Fibroblast of peridontal ligament (primary cell): ENCODE measurements at regions not wholly inside any gene's neighbourhood (a gene's known extent, or its start where the extent isn't known, plus 50 kb on each side); places are given as distances from the start of the nearest gene placed in this dataset.

Experiments
- DNase-seq: peaks from one replicate; pipeline ENCODE4 v3.0.0-alpha.2; 2010; ENCODE audit errors: extremely low read depth

DNA sequence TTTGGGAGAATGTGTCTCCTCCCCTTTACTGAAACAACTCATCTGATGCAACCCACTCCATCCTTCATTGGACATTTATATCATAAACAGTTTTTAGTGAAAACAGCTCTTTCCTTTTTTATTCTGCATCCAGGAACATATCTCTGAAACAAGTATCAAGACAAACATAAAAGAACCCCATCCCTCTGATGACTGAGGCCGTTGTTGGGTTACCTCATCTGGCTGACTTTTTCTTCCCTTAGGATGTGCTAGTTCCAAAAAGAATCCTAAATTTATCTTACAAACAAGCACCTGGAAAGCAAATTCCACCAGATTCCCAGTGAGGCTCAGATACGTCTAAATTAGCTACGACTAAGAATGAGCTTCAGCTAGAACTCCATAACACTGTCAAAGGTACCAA is 483.7 kb upstream of the INTU start:
- no peak for DNase-seq

DNA sequence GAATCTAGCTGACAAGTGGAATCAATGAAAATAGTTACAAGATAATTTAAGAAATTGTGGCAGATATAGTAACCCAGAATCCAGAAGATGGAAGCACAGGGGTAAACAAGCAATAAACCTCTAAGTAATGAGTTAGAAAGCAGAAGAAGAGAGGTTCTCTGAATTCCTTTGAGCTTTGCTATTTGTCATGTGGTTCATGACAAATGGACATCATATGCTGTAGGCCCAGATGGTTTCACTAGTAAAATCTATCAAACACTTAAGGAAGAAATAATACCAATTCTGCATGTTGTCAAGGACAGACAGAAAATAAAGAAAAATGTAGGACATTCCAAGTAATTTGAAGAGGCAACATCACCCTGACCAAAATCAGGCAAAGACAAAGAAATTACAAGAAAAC is 480.8 kb upstream of the INTU start:
- DNase-seq = no peak

DNA sequence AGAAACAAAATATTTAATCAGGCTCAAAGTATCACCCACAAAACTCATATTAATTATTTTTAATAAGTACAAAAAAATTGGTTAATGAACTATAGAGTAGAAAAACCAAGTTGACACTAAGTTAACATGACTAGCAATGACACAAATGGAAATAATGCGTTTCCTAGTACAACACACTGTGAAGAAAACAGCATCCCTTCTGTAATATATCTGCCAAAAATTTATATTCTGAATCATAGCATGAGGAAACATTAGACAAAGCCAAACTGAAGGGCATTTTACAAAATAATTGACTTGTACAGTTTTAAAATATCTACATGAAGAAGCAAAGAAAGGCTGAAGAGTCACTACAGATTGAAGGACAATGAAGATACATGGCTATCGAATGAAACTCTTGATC is 477.6 kb upstream of the INTU start:
- peak; percentile 66 for DNase-seq

DNA sequence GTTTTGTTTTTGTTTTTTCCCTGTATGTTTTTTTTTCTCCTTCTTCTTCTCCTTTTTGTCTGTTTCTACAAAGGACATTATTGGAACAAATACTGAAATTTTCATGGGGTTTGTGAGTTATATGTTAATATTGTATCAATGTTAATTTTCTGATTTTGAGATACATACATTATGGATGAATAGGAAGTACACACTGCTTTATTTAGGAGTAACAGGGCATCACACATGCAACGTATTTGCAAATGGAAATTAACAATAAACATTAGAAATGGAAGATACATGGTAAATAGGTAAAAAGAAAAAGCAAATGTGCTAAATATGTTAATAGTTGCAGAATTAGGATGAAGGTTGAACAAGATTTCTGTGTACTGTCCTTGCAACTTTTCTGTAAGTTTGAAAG is 477.2 kb upstream of the INTU start:
- no peak for DNase-seq

DNA sequence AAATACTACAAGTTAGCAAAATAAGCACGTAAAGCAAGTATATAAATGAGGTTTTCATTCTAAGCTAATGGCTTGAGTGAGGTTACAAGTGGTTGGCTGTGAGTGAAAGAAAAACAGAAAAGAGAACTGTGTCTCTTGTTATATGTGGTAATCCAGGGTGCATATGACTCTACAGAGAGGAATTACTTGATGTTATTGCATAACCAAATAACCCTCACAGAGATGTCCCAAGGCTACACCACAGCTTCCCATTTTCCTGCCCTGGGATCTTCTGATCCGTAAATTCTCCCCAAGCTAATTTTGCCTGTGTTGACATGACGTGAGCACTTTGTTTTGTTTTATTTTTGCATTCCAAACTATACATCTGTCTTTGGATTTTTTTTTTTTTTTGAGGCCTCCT is 470.0 kb upstream of the INTU start:
- peak; percentile 98 for DNase-seq

DNA sequence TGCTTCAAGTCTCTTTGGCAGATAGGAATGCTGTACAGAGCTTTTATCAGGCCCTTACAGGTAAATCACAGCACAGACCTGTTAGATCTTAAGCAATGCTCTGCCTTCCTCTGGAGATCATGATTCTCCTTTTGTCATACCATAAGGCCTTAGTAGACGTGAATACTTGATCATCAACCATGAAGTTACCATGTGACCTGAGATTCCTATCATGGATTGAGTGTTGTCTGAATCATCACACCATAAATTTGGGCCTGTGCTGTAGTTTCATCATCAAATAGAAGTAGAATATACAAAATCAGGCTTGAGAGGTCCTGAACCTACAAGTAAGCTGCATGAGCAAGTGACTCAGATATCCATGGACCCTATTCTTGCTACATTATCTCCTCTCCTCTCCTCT is 466.8 kb upstream of the INTU start:
- peak; percentile 45 for DNase-seq

DNA sequence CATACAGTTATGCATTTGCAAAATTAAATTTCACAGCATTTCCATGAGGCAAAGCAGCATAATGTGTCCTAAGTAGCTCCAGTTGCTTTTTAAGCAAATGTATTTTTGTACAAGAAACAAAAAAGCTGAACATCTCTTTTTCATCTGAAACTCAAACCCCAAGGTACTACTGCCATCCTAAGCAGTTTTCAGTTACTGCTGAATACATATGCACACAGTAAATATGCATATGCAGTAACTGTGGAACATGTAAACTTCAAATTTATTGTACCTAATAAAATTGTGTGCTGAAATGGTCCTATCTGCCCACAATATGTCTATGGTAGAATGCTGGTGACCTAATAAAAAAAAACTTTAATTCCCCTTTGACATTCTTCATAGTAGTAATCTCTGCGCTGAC is 458.6 kb upstream of the INTU start:
- no peak for DNase-seq

DNA sequence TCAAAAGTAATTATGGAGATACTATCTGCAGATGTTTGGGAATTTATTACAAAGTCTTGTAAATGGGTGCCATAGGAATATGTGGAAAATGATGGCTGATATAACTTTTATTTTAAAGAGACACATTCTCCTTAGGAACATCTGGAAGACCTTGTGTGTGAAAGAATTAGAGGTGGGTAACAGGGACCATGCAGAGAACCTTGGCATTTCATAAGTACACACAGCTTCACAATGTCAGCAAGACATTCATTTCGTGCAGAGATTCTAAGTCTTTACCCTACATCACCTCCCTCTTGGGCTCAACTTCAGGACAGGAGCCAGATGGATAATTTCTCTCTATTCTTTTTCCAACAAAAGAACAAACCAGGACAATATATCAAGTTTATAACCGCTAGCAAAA is 458.1 kb upstream of the INTU start:
- no peak for DNase-seq

DNA sequence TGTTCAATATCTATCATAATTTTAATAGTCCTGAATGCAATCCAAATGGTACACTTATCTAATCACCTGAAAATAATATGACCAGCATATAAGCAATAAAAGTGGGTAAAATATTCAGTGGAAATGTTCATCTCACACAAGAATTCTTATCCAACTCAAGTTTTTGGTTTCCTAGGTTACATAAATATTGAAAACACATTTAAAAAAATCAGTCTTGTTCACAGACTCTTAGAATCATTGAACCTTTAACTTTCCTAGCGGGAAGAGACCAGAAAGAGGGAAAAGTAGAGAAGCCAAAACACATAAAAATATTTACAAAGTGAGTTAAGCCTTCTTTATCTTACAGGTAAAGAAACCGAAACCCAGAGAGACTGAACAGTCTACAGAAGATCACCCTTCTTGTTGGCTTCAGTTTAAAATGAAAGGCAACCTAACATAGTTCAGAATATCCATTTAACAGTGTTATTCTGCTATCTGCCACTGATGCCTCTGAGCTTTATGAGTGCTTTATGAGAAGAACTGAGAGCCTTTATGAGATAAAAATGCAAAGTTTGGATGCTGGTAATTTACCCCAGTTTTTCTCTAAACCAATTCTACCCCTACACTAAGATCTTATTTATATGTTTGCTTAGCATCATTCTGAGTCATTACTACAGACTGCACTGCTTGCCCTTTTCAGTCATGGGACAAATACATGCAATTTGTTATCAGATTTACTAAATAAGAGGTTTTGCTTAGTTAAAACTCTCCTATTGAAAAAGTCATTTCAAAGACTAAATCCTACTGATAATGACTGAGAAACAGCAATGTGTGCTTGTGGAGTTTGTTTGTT is 453.3 kb upstream of the INTU start:
- peak; percentile 25 for DNase-seq

DNA sequence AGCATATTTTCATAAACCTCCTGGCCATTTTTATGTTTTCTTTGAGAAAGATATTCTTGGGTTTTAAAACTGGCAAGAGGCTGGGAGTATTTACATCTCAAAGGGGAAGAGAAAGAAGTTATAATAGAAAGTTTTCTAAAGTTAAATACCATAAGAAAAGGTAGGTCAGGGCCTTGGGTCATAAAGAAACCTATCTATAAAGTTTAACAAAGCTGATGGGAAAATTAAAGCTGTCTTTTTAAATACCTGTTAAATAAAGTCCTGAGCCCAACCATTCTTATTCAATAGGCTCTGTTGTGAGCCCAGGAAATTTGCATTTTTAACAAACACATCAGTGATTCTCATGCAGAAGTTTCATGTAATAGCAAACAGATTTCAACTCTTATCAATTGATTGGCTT is 451.8 kb upstream of the INTU start:
- no peak for DNase-seq

DNA sequence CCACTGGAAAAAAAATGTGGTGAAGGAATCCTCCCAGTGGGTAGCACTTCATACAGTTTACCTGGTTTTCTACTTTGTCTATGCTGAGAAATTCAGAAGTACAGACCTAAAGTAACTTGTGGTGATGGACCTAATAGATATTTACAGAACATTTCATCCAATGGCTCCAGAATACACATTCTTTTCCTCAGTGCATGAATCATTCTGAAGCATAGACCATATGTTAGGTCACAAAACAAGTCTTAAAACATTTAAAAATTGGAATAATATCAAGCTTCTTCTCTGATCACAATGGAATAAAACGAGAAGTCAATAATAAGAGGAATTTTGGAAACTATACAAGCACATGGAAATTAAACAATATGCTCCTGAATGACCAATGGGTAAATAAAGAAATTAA is 450.1 kb upstream of the INTU start:
- DNase-seq = peak; percentile 58

DNA sequence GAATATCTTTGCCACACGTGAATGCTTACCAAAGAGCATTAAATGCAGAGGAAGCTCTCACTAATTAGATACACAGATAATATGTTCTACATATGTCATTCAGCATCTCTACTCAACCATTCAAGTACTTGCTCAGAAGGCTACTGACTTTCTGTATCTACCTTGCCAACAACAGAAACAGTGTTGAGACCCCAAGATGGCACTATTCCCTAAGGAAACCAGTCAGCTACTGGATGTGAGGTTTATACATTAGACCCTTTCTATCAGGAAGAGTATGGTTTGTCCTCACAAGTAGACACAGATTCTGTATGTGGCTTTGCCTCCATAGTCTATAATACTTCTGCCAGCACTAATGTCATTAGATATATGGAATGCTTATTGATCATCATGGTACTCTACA is 443.9 kb upstream of the INTU start:
- DNase-seq = peak; percentile 49

DNA sequence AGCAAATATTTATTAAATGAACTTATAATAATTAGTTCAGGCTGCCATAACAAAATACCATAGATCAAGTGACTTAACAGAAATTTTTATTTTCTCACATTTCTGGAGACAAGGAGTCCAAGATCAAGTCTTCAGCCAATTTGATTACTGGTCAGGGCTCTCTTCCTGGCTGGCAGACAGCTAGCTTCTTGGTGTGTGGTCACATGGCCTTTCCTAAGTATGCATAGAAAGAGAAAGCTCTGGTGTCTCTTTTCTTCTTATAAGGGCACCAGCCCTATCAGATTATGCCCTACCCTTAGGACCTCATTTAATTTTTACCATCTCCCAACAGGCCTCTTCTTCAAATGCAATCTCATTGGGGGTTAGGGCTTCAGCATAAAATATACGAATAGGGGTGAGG is 438.5 kb upstream of the INTU start:
- DNase-seq = peak; percentile 11

DNA sequence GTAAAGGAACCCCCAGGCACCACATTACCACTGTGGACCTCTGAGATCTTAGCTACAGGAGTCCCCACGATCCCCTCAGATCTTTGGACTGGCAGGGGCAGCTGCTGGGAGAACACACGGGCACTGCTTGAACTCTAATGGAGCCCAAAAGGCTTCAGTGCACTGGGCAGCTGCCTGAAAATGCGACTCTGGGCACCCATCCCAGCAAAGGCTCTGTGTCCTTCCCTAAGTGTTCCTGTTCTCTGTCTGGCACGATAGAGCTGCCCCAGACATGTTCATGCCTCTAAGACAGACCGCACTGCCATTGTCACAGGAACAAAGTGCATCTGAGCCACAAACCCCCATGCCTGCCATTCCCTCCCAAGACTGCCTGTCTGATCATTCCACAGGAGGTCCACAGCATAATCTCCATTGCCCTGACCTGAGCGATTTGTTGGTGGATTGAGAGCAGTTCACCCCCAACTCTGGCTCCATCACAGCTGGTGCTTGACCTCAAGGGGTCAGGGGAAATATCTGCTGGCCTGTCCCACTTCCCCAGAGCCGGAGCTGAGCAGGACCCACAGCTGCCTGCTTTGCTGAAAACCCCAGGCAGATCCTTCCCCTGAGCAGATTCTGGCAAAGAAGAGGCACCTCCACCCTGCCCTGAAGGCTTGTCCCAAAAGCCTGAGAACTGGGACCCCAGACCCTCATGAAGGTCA is 436.0 kb upstream of the INTU start:
- no peak for DNase-seq

DNA sequence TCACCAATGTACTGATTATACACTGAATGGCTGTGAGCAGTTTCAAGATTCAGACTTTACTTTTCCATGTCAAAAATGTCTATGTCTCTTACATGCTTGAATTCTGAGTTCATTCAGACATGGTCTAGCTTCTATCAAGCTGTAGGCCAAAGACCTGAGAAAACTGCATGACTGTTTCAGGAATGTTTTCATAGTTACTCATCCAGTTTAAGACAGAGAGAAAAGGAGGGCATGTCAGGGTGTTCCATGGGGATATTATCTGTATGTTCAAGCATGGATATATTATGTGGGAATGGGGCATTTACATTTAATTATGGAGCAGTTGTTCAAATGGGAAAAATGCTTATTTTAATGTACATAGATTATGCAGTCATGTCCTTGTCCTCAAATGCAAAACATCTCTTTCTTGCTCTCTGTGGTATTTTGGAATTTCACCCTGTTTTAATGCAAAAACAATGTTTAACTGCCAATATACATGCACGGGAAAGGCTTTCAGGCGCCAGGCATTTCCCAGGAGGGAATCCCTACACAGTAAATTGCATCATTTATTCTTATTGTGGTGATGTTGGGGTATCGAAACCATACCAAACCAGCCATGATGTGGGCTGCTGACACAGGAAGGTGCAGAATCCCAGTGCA is 429.1 kb upstream of the INTU start:
- peak; percentile 78 for DNase-seq

DNA sequence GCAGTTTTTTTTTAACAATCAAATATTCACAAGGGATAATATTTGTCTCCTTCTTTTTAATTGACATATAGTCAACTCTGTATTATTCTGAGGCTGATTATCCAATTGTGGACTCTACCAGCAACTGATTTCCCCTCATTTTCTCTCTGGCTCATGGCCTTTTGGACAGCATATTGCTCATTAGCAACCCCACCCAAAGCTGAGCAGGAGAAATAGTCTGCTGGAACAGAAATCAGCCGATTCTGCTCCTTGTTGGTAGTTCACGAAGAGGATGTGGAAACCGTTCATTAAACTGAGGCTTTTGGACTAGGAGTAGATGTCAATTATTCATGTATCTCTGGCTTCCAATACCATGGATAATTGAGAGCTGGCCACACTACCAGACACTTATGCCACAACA is 428.4 kb upstream of the INTU start:
- DNase-seq = peak; percentile 10

DNA sequence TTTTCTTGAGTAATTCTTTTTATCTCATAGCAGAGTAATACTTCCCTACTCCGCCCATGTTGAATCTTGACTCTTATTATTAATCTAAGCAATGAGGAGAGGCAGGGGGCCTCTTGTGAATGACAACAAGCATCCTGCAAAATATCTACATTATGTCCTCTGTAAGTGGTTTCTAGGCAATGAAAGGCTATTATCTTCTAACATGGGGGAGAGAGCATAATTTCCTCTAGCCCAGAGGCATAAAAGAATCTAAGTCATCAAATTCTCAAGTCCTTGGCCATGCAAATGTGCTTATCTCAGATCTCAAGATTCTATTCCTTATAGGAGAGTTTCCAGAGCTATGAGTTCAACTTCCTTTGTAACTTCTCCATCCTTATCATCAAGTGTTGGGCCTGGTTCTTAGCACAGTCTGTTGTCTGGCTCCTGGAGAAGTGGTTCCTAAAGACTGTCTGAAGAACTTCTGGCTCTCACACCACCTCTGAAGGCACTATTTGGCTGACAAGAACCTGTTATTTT is 423.1 kb upstream of the INTU start:
- no peak for DNase-seq

DNA sequence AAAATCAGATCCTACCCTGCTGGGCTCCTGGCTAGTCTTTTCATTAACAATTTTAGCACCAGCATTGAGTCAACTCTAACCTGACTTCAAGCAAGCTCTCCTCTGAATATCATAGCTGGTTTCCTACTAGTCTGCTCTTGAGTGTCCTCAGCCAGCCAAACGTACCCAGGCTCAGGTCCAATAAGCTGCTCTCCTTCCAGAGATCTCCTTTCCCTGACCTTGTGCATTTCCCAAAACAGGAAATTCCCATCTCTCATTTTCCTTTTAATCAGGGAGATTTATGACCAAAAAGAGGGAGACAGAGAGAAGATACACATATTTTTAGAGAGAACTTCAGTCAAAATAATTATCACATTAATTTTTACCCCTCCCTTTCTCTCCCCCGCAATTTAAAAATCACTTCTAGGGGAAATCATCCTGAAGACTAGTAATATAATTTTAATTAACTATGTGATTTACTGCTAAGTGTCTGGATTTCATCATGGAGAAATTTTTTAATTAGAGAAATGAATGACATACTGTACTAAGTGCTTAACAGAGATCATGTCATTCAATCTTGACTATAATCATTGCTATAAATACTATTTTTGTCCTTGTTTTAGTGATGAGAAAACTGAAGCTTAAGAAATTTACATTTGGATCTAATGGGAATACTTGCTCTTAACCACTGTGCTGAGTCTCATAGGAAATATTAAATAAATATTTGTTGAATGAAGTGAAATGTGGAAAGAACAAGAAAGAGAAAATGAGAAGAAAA is 421.7 kb upstream of the INTU start:
- peak; percentile 37 for DNase-seq

DNA sequence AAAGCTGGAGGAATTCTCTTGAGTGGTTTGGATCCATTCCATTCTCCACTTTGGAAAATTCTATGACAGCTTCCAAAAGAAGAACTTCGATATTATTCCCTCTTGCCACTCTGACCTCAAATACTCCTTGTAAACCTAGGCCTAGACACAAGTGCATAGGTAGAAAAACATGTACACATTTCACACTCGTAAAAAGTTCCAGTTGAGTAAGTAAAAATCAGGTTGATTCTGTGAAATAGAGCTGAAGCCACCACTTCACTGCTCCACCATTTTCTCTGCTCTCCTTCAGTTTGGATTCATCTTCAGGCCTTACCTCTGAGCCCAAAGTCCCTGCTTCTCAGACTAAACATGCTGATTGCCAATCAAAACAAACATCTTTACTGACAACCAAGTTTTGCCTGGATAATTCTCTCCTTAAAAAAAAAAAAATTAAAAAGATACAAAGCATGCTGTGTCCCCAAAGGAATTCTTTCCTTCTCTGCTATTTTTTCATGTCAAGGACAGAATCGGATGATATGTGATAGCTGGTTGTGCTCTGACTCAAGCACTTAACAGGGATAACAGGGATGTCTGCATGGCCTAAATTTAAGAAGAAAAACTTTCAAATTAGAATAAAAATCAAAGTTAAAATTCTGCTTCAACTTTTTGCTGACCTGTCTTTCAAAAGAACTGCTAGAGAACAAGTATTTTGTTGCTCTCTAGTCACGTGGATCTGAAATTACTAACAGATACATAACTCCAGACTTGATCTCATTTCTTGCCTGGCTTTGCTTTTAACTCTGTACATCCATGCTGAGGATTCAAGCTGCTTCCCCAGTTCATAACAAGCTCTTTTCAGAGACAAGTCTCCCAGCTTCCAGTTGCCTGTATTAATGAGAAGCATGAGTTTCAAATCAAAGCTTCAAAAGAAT is 420.9 kb upstream of the INTU start:
- DNase-seq = peak; percentile 79

DNA sequence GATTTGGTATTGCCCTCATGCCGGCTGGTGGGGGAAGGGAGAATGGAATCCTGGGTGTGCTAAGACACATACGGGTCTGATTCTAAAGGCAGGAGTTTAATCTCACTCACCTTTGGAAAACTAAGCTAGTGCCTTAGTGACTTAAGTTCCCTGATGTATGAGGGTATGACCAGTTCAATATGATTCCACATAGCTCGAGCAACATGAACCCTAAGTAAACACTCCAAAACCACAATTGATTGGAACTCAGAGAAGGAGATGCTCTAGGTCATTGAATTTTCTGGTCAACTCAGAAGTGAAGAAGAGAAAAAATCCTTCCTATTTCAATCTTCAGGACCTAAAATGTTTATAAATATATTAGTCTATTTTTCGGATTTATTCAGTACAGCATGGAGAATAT is 420.1 kb upstream of the INTU start:
- peak; percentile 74 for DNase-seq

DNA sequence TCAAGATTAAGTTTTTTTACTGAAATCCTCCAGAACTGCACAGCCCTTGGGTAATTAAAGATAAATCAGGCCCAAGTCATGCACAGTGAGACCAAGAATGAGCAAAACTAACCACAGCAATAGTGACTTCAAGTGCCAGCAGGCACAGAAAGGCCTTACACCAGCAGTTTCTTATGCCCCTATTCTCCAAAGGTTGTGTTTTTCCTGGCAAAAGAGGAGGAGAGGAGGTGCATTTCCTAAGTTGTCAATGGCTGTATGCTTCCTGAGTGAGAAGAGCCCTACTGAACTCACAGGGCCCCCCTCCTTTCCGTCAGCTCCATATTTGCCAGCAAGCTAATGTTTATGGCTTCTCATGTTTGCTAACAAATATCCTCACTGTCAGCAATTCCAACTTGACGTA is 418.7 kb upstream of the INTU start:
- DNase-seq = peak; percentile 66
